Stimulated activated CD8-positive, alpha-beta memory T cell treated with anti-CD3 and anti-CD28 coated beads, Interleukin-7, amount 100 ng/mL, for 48 hours (primary cell): ENCODE measurements at regions not wholly inside any gene's neighbourhood (a gene's known extent, or its start where the extent isn't known, plus 50 kb on each side); places are given as distances from the start of the nearest gene placed in this dataset.
"Not testable (repeated sequence)": the region's sequence is repeated elsewhere in the genome, so short reads cannot be mapped to it uniquely, and the experiment has no call there.

ENCODE experiments used
- DNase-seq, 2 donors: peaks; one replicate each; pipeline ENCODE4 v3.0.0-alpha.2; 2020; ENCODE audit warnings: low read depth in 1 of 2; ENCODE audit errors: extremely low read depth in 1 of 2

- DNase-seq = no peak
Observed at GRCh38 chr3:20573175-20573574, 387.2 kb upstream of the SGO1 start.

GRCh38 chr3:20572473-20572872, 386.5 kb upstream of the SGO1 start:
- DNase-seq = no peak

- no peak for DNase-seq
Observed at GRCh38 chr3:20569310-20569709, 383.3 kb upstream of the SGO1 start.

- DNase-seq = no peak
Observed at GRCh38 chr3:20564966-20565365, 379.0 kb upstream of the SGO1 start.

- no peak for DNase-seq
Observed at GRCh38 chr3:20563985-20564384, 378.0 kb upstream of the SGO1 start.

- DNase-seq = no peak
Observed at GRCh38 chr3:20563251-20563650, 377.2 kb upstream of the SGO1 start.

GRCh38 chr3:20561166-20561565, 375.2 kb upstream of the SGO1 start:
- no peak for DNase-seq

- not testable (repeated sequence) for DNase-seq
Observed at GRCh38 chr3:20560446-20560845, 374.4 kb upstream of the SGO1 start.

GRCh38 chr3:20558161-20558560, 372.2 kb upstream of the SGO1 start:
- DNase-seq = no peak

GRCh38 chr3:20556661-20557060, 370.7 kb upstream of the SGO1 start:
- DNase-seq = no peak

GRCh38 chr3:20552605-20553275, 366.7 kb upstream of the SGO1 start:
- DNase-seq = no peak

- not testable (repeated sequence) for DNase-seq
Observed at GRCh38 chr3:20547361-20548269, 361.6 kb upstream of the SGO1 start.

GRCh38 chr3:20546636-20547035, 360.6 kb upstream of the SGO1 start:
- DNase-seq = no peak

- no peak for DNase-seq
Observed at GRCh38 chr3:20543535-20544226, 357.7 kb upstream of the SGO1 start.

GRCh38 chr3:20540066-20540465, 354.1 kb upstream of the SGO1 start:
- no peak for DNase-seq

GRCh38 chr3:20539666-20540065, 353.7 kb upstream of the SGO1 start:
- no peak for DNase-seq

- DNase-seq = no peak
Observed at GRCh38 chr3:20537234-20537633, 351.2 kb upstream of the SGO1 start.

- DNase-seq = no peak
Observed at GRCh38 chr3:20529911-20530310, 343.9 kb upstream of the SGO1 start.

- no peak for DNase-seq
Observed at GRCh38 chr3:20528180-20528770, 342.3 kb upstream of the SGO1 start.

- DNase-seq = no peak
Observed at GRCh38 chr3:20527368-20527767, 341.4 kb upstream of the SGO1 start.

GRCh38 chr3:20524328-20524727, 338.3 kb upstream of the SGO1 start:
- no peak for DNase-seq
